ENCODE measurements at regions not wholly inside any gene's neighbourhood (a gene's known extent, or its start where the extent isn't known, plus 50 kb on each side); places are given as distances from the start of the nearest gene placed in this dataset.

- TF ChIP-seq NRF1 (conservative IDR thresholded peaks at IDR 0.05 in 1 of 2, IDR thresholded peaks at IDR 0.05 in 1 of 2), result no peak
- no peak for TF ChIP-seq NFXL1 (CRISPR knock-in tag; IDR thresholded peaks at IDR 0.05)
- no peak for TF ChIP-seq GTF3C2 (IDR thresholded peaks at IDR 0.05; ENCODE audit: borderline replicate concordance, extremely low read depth, insufficient read length)
- TF ChIP-seq DIDO1 (tag; IDR thresholded peaks at IDR 0.05; ENCODE audit: low read depth), result no peak
- TF ChIP-seq, protein P1, sequence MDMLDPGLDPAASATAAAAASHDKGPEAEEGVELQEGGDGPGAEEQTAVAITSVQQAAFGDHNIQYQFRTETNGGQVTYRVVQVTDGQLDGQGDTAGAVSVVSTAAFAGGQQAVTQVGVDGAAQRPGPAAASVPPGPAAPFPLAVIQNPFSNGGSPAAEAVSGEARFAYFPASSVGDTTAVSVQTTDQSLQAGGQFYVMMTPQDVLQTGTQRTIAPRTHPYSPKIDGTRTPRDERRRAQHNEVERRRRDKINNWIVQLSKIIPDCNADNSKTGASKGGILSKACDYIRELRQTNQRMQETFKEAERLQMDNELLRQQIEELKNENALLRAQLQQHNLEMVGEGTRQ (CRISPR knock-in tag; IDR thresholded peaks at IDR 0.05), result no peak
- no peak for TF ChIP-seq FOXK2 (conservative IDR thresholded peaks at IDR 0.05 in 1 of 2, IDR thresholded peaks at IDR 0.05 in 1 of 2; ENCODE audit: low read depth in 2 of 2)
These were observed 81.8 kb upstream of the CLDN10 start (continued) for GRCh38 chr13:95470574-95471366.
